ENCODE measurements at regions not wholly inside any gene's neighbourhood (a gene's known extent, or its start where the extent isn't known, plus 50 kb on each side); places are given as distances from the start of the nearest gene placed in this dataset.

DNA sequence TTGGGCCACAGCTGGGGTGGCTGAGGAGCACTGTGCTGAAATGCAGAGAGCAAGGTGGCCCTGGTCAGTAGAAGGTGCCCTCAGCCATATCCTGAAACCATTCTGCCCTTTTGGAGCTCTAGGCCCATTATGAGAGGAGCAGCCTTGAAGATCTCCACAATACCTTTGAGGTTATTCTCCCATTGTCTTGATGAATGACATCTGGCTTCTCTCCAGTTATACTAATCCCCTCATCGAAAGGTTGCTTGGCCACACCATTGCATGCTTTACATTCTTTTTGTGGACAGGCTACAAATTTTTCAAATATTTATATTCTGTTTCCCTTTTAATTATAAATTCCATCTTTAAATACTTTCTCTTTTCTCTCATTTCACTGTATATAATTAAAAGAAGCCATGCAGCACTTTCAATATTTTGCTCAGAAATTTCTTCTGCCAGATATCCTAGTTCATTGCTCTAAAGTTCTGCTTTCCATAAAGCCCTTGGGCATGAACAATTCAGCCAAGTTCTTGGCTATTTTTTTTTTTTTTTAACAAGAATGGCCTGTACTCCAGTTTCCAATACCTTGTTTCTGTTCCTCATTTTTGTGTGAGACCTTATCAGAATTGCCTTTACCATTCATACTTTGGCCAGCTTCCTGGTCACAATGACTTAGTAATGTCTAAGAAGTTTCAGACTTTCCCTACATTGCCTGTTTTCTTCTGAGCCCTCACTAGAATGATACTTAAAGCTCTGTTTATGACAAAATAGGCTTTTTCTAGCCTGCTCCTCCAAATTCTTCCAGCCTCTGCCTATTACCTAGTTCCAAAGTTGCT, 138.9 kb upstream of the SGO1 start:
- Mint-ChIP-seq H3K9me3 (no peaks in the 10 kb centered on the region), H3K27me3 (ENCODE audit: low read depth) (no peaks in the 10 kb centered on the region; the same call in 1 of the 2 replicates), H3K4me3 (no peak overlapping the region), H3K4me1 (peaks cover 3 to 4% of the 10 kb centered on the region in 2 experiments), H3K36me3 (ENCODE audit: insufficient read depth in 1 of 3, low read depth in 3 of 3) (no peaks in the 10 kb centered on the region), H3K27ac (no peak overlapping the region)
- no peaks in the 10 kb centered on the region for H3K9me3 ChIP-seq (ENCODE audit: control insufficient read depth, low read depth, low read length)
- no peaks in the 10 kb centered on the region for H3K79me1 ChIP-seq (ENCODE audit: insufficient read depth, low read depth, low read length, poor library complexity, severe bottlenecking)
- no peaks in the 10 kb centered on the region; the same call in 1 of the 2 replicates for H3K4me1 ChIP-seq (ENCODE audit: insufficient read depth, low read length)
- TF ChIP-seq, protein P1, sequence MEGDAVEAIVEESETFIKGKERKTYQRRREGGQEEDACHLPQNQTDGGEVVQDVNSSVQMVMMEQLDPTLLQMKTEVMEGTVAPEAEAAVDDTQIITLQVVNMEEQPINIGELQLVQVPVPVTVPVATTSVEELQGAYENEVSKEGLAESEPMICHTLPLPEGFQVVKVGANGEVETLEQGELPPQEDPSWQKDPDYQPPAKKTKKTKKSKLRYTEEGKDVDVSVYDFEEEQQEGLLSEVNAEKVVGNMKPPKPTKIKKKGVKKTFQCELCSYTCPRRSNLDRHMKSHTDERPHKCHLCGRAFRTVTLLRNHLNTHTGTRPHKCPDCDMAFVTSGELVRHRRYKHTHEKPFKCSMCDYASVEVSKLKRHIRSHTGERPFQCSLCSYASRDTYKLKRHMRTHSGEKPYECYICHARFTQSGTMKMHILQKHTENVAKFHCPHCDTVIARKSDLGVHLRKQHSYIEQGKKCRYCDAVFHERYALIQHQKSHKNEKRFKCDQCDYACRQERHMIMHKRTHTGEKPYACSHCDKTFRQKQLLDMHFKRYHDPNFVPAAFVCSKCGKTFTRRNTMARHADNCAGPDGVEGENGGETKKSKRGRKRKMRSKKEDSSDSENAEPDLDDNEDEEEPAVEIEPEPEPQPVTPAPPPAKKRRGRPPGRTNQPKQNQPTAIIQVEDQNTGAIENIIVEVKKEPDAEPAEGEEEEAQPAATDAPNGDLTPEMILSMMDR (conservative IDR thresholded peaks at IDR 0.05), result no peak
- no peak overlapping the region for H3K4ac ChIP-seq (ENCODE audit: low read depth, low read length)
- H2BK5ac ChIP-seq (ENCODE audit: insufficient read length, low read length), result no peak overlapping the region
- no peak overlapping the region for H3K4me2 ChIP-seq (ENCODE audit: insufficient read depth, insufficient read length, low read length)
- H3K27me3 ChIP-seq (ENCODE audit: insufficient read depth, low read length), result no peaks in the 10 kb centered on the region
- H2BK20ac ChIP-seq (ENCODE audit: low read depth, low read length, poor library complexity, severe bottlenecking), result no peak overlapping the region
- H3K79me2 ChIP-seq (ENCODE audit: insufficient read depth, low read length), result no peaks in the 10 kb centered on the region
- no peak overlapping the region for H3K14ac ChIP-seq (ENCODE audit: insufficient read depth, low read length)
- WGBS (ENCODE audit: extremely low coverage, insufficient read length, low lambda C conversion rate), result no CpG with 5 or more reads among the region's 1 CpG
- H3K23ac ChIP-seq (ENCODE audit: insufficient read length, low read depth, low read length), result no peak overlapping the region
- no peak overlapping the region for H3K27ac ChIP-seq (ENCODE audit: insufficient read length, low read depth, low read length)
- H3K18ac ChIP-seq (ENCODE audit: insufficient read length, low read depth, low read length), result no peak overlapping the region
- H4K8ac ChIP-seq (replicated peaks; ENCODE audit: insufficient read length, low read depth, low read length), result no peak overlapping the region
- H4K20me1 ChIP-seq (ENCODE audit: control insufficient read depth, insufficient read depth, insufficient read length), result no peaks in the 10 kb centered on the region
- H2AK5ac ChIP-seq (ENCODE audit: insufficient read length, low read length), result no peak overlapping the region
- H4K5ac ChIP-seq (ENCODE audit: insufficient read length, low read depth, low read length), result no peak overlapping the region
- H2AFZ ChIP-seq (ENCODE audit: low read length), result no peak overlapping the region
- H3K23me2 ChIP-seq (ENCODE audit: insufficient read length, low read depth, low read length, poor library complexity, severe bottlenecking), result no peaks in the 10 kb centered on the region
- DNase-seq, result no peak
- no peak overlapping the region for H3T11ph ChIP-seq (ENCODE audit: low read length)
- no peak overlapping the region for H3K9ac ChIP-seq (ENCODE audit: extremely low read depth, insufficient read length, low read length)
- H3K56ac ChIP-seq (ENCODE audit: insufficient read length, low read depth, low read length), result no peak overlapping the region
- H4K91ac ChIP-seq (ENCODE audit: insufficient read length, low read depth, low read length), result no peak overlapping the region
- no peak overlapping the region for H2BK120ac ChIP-seq (ENCODE audit: low read depth, low read length, poor library complexity, severe bottlenecking)
- H2BK15ac ChIP-seq (ENCODE audit: low read depth, low read length), result no peak overlapping the region
- no peak overlapping the region for H2BK12ac ChIP-seq (ENCODE audit: insufficient read length, low read depth, low read length)

Data from H9 (cell line).